ENCODE measurements at regions not wholly inside any gene's neighbourhood (a gene's known extent, or its start where the extent isn't known, plus 50 kb on each side); places are given as distances from the start of the nearest gene placed in this dataset.

DNA sequence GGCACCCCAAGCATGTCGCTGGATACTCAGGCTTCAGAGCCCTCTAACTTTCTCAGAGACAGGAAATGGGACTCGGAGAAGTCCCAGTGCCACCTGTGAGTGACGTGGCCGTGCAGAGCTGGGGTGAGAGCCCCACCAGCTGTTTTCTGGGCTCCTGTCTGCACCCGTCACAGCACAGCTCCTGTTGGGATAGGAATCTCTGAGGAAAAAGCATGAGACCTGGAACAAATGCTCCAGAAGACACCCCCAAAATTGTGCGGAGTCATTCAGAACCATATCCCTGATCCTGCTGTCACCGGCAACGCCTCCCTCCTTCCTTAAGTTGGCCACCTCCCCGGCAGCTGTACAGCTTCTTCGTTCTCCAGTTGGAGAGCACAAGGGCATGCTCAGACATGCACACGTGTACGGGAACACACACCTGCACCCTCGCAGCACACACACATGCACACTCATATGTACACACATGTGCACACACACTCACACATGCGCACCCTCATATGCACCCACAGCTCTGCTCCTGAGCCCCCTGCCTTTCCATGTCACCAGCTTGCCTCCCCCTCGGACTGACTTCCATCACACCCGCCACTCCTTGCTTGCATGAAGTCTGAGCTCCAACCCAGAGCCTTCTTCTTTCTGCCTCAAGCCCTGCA, 1430.0 kb downstream of the BRD1 start:
- no peak for TF ChIP-seq CTCF (IDR thresholded peaks at IDR 0.05; ENCODE audit: insufficient read depth, low read depth, low read length, missing control alignments)
- no peak overlapping the region for H3K4me3 ChIP-seq (ENCODE audit: low read length)
- DNase-seq (ENCODE audit: low read depth) = no peak

GRCh38 chr22:48396785-48397530, 1430.7 kb downstream of the BRD1 start:
- no peak for TF ChIP-seq CTCF (IDR thresholded peaks at IDR 0.05; ENCODE audit: insufficient read depth, low read depth, low read length, missing control alignments)
- no peak for DNase-seq (ENCODE audit: low read depth)
- H3K4me3 ChIP-seq (ENCODE audit: low read length) = no peak overlapping the region

DNA sequence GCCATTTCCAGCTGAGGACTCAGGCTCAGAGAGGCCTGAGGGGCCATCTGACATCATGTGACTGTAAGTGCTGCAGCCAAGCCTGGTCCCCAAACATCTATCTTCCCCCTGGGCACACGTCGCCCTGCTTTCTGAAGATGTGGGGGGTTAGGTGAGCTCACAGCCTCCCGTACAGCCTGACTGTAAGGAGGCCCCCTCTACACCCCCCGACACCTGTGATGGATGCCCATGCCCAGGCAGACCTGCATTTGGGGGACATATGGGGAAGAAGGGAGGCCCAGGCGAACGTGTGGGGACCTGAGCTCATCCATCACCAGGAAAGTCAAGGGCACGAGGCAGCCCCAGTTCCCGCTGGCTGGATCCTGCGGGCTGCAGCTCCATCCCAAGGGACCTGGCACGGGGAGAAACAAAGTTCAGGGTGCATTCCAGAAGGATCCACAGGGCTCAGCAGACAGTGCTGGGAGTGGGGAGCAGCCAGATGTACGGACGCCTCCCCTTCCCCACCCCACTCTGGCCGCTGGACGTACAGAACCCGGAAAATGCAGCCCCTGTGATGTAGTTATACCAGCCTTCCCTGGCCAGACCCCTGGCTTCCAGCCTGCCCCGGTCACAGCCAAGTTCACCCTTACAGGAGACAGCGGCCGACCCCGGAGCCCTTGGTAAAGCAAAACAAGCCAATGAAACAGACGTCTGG, 1431.4 kb downstream of the BRD1 start:
- no peak for DNase-seq (ENCODE audit: low read depth)
- H3K4me3 ChIP-seq (ENCODE audit: low read length) = no peak overlapping the region
- no peak for TF ChIP-seq CTCF (IDR thresholded peaks at IDR 0.05; ENCODE audit: insufficient read depth, low read depth, low read length, missing control alignments)

DNA sequence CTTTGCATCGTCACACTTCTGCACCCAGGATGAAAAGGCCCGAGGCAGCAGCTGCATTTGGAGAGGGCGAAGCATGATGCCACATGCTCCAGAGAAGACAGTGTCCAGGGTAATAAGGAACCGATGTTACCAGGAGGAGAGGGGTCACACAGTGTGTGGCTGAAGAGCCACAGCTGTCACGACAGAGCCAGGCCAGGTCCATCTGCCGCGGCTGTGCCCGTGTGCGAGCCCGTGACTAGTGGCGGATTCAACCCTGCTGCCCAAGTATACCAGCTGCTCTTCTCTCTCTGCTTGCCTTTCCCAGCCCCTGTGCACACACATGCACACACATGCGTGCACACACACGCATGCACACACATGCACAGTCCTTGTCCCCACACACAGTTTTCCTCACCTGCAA, 1432.5 kb downstream of the BRD1 start:
- DNase-seq (ENCODE audit: low read depth) = no peak
- H3K4me3 ChIP-seq (ENCODE audit: low read length) = no peak overlapping the region
- TF ChIP-seq CTCF (IDR thresholded peaks at IDR 0.05; ENCODE audit: insufficient read depth, low read depth, low read length, missing control alignments) = no peak

- no peak for TF ChIP-seq CTCF (IDR thresholded peaks at IDR 0.05; ENCODE audit: insufficient read depth, low read depth, low read length, missing control alignments)
- no peak overlapping the region for H3K4me3 ChIP-seq (ENCODE audit: low read length)
- no peak for DNase-seq (ENCODE audit: low read depth)
Observed at GRCh38 chr22:48394787-48395186, 1432.9 kb downstream of the BRD1 start.

DNA sequence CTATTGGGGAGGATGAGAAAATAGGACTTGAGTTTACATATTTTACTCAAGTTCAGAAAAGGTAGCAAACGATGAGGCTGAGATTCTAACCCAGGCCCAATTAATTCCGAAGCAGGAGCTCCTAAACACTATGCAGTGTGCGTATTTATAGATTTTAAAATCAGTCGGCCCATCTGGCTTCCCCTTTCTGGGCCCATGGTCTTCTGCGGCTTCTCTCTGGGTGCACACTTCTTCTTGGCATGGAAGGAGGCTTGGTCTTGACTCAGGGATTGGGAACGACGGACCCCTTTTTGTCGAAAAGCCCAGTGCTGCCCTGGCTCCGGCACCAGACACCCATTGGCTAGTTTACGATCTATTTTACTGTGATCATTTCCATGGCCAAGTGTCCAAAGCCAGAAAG, 1433.8 kb downstream of the BRD1 start:
- no peak overlapping the region for H3K4me3 ChIP-seq (ENCODE audit: low read length)
- no peak for DNase-seq (ENCODE audit: low read depth)
- TF ChIP-seq CTCF (IDR thresholded peaks at IDR 0.05; ENCODE audit: insufficient read depth, low read depth, low read length, missing control alignments) = no peak

Data from epithelial cell of esophagus (primary cell).